Transverse colon (tissue), 3 donors: ENCODE measurements at regions not wholly inside any gene's neighbourhood (a gene's known extent, or its start where the extent isn't known, plus 50 kb on each side); places are given as distances from the start of the nearest gene placed in this dataset.

Source experiments
- EP300 ChIP-seq: sonication (generic); formaldehyde crosslinking; IDR thresholded peaks from one replicate; pipeline ENCODE4 v1.6.1; 2017; ENCODE audit warnings: antibody characterized with exemption, low read depth
- TF ChIP-seq, protein P1 (sequence below), 5 experiments: fragments of 200-600 bp in 3 of 5; fragments of 450-650 bp in 2 of 5; sonication (generic) in 3 of 5; IDR thresholded peaks; 1 replicate in 2 of 5; 2 replicates in 3 of 5; pipeline ENCODE4 v1.5.1; 2016 to 2017; ENCODE audit warnings: antibody characterized with exemption in 5 of 5, inconsistent platforms in 3 of 5, mild to moderate bottlenecking in 2 of 5, moderate library complexity in 1 of 5

DNA sequence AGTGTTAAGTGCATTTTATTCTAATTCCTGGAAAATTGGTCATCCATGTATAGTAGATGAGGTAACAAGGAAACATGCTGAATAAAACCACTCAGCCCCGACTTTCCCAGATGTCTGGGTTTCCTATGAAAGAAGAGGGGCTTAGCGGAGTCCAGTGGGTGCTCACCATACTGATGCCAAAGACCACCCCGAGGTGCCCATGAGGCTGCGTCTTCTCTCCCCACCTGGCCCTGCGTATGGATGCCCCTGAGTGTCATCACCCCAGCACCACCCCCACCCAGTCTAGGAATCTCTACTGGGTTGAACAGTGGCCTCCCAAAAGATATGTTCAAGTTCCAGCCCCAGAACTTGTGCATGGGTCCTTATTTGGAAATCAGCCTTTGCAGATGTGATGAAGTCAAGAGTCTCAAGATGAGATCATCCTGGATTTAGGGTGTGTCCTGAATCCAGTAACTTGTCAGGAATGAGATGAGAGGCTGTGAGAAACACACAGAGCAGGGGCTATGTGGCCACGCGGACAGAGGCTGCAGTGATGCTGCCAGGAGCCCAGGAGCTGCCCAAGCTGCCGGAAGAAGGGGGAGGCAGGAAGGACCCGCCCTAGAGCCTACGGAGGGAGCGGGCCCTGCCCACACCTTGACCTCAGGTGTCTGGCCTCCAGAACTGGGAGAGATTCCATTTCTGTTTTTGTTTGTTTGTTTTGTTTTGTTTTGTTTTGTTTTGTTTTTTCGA is 124.6 kb upstream of the CDH4 start:
- TF ChIP-seq, protein P1, sequence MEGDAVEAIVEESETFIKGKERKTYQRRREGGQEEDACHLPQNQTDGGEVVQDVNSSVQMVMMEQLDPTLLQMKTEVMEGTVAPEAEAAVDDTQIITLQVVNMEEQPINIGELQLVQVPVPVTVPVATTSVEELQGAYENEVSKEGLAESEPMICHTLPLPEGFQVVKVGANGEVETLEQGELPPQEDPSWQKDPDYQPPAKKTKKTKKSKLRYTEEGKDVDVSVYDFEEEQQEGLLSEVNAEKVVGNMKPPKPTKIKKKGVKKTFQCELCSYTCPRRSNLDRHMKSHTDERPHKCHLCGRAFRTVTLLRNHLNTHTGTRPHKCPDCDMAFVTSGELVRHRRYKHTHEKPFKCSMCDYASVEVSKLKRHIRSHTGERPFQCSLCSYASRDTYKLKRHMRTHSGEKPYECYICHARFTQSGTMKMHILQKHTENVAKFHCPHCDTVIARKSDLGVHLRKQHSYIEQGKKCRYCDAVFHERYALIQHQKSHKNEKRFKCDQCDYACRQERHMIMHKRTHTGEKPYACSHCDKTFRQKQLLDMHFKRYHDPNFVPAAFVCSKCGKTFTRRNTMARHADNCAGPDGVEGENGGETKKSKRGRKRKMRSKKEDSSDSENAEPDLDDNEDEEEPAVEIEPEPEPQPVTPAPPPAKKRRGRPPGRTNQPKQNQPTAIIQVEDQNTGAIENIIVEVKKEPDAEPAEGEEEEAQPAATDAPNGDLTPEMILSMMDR (IDR thresholded peaks at IDR 0.05) = no peak
- no peak for TF ChIP-seq EP300
